Keratinocyte (primary cell): ENCODE measurements at regions not wholly inside any gene's neighbourhood (a gene's known extent, or its start where the extent isn't known, plus 50 kb on each side); places are given as distances from the start of the nearest gene placed in this dataset.

ENCODE experiments used
- DNase-seq: peaks from one replicate; pipeline ENCODE4 v3.0.0-alpha.2; 2011; ENCODE audit warnings: low read depth, missing footprints, low spot score
- FAIRE-seq: peaks from 2 replicates; lab custom pipeline; 2011; peaks lifted over from hg19 to GRCh38; lab: Jason Lieb, UNC
- H2AFZ ChIP-seq: 2 replicates; pipeline ENCODE4 v1.6.0; 2012; ENCODE audit warnings: low read length, control low read depth, inconsistent platforms; ENCODE audit not compliant: control insufficient read depth
- H3K27ac ChIP-seq: 2 replicates; pipeline ENCODE4 v1.5.1; 2011; ENCODE audit warnings: low read length; ENCODE audit not compliant: control insufficient read depth, insufficient read depth
- H3K27me3 ChIP-seq: 3 replicates; pipeline ENCODE4 v1.6.0; 2011; ENCODE audit warnings: low read length; ENCODE audit not compliant: control insufficient read depth, insufficient read depth; ENCODE audit errors: extremely low read depth
- H3K36me3 ChIP-seq, 2 experiments: 2 replicates in 1 of 2; 3 replicates in 1 of 2; pipeline ENCODE4 v1.5.1; 2011; ENCODE audit warnings: low read length in 2 of 2, mild to moderate bottlenecking in 1 of 2; ENCODE audit not compliant: control insufficient read depth in 2 of 2, insufficient read depth in 2 of 2; ENCODE audit errors: extremely low read depth in 1 of 2
- H3K4me1 ChIP-seq: 3 replicates; pipeline ENCODE4 v1.5.1; 2011; ENCODE audit warnings: low read length; ENCODE audit not compliant: control insufficient read depth, insufficient read depth; ENCODE audit errors: extremely low read depth
- H3K4me2 ChIP-seq: 3 replicates; pipeline ENCODE4 v1.6.0; 2011; ENCODE audit warnings: low read depth, low read length; ENCODE audit not compliant: control insufficient read depth, insufficient read depth; ENCODE audit errors: extremely low read depth
- H3K4me3 ChIP-seq, 3 experiments: fragments of 200-600 bp in 1 of 3; sonication (generic) in 1 of 3; 2 replicates in 2 of 3; 3 replicates in 1 of 3; pipeline ENCODE4 v1.5.1; 2011 to 2016; ENCODE audit warnings: low read length in 3 of 3, mild to moderate bottlenecking in 3 of 3, control low read depth in 2 of 3, inconsistent platforms in 1 of 3, low read depth in 1 of 3, mixed read lengths in 1 of 3, mixed run types in 1 of 3, moderate library complexity in 1 of 3; ENCODE audit not compliant: control insufficient read depth in 2 of 3, insufficient read depth in 2 of 3; ENCODE audit errors: extremely low read depth in 1 of 3
- H3K79me2 ChIP-seq: 2 replicates; pipeline ENCODE4 v1.6.0; 2012; ENCODE audit warnings: low read length; ENCODE audit not compliant: control insufficient read depth, insufficient read depth
- H3K9ac ChIP-seq: 3 replicates; pipeline ENCODE4 v1.6.0; 2011; ENCODE audit warnings: low read length; ENCODE audit not compliant: control insufficient read depth, insufficient read depth; ENCODE audit errors: extremely low read depth
- H3K9me1 ChIP-seq: 3 replicates; pipeline ENCODE4 v1.6.0; 2011; ENCODE audit warnings: low read length; ENCODE audit not compliant: control insufficient read depth, insufficient read depth; ENCODE audit errors: extremely low read depth
- H3K9me3 ChIP-seq: 2 replicates; pipeline ENCODE4 v1.5.1; 2012; ENCODE audit warnings: low read depth, low read length; ENCODE audit not compliant: control insufficient read depth
- H4K20me1 ChIP-seq: 3 replicates; pipeline ENCODE4 v1.6.0; 2011; ENCODE audit warnings: low read length; ENCODE audit not compliant: control insufficient read depth, insufficient read depth; ENCODE audit errors: extremely low read depth
- EZH2 ChIP-seq: IDR thresholded peaks from one replicate; pipeline ENCODE4 v1.6.1; 2012; ENCODE audit warnings: inconsistent platforms, mild to moderate bottlenecking, low read length, moderate library complexity
- dilution Hi-C: fragments of 300-500 bp; cut with MboI; formaldehyde crosslinking; loops from one replicate; pipeline ENCODE4 v1.7.0; 2020; ENCODE audit warnings: low sequenced_read_pairs; ENCODE audit not compliant: extremely low pct_ligation_motif_present
- TF ChIP-seq, protein P1 (sequence below), 3 experiments: IDR thresholded peaks in 1 of 3; conservative IDR thresholded peaks in 1 of 3; optimal IDR thresholded peaks in 1 of 3; 2 replicates in 2 of 3; 3 replicates in 1 of 3; pipeline versions ENCODE3 to v1.5.1; 2011; ENCODE audit warnings: low read length in 3 of 3, mild to moderate bottlenecking in 3 of 3, moderate library complexity in 2 of 3, control low read depth in 1 of 3, inconsistent platforms in 1 of 3; ENCODE audit not compliant: insufficient read depth in 2 of 3; ENCODE audit errors: extremely low read depth in 1 of 3

DNA sequence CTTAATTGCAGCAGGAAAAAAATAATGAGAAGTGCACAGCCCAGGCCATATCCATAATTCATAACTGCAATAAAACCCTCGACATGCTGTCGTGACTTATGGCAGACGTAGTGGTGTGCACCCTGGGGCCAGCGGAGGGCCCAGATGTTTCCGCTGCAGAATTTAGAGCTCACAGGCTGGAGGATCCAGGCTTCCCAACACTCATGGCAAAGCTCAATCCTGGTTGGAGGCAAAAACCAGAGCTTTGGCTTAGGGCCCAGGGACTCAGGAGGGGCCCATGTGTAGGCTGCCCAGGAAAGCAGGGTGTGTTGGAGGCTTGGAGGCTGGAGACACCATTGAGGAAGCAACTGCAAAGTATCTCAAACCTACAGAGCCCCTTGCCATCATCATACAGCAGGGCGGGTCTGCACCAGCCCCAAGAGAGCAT, 68.7 kb downstream of the SERPINA3 start:
- H3K9me3 ChIP-seq = no peaks in the 10 kb centered on the region
- no peak overlapping the region for H3K9ac ChIP-seq
- no peak overlapping the region for H2AFZ ChIP-seq
- peaks cover 7% of the 10 kb centered on the region for H3K27me3 ChIP-seq
- dilution Hi-C loops = no loop called here
- no peaks in the 10 kb centered on the region for H3K9me1 ChIP-seq
- no peak overlapping the region for H3K4me2 ChIP-seq
- no peaks in the 10 kb centered on the region for H4K20me1 ChIP-seq
- FAIRE-seq (no peak), DNase-seq (no peak)
- H3K4me3 ChIP-seq = no peak overlapping the region
- no peaks in the 10 kb centered on the region for H3K4me1 ChIP-seq
- TF ChIP-seq, protein P1, sequence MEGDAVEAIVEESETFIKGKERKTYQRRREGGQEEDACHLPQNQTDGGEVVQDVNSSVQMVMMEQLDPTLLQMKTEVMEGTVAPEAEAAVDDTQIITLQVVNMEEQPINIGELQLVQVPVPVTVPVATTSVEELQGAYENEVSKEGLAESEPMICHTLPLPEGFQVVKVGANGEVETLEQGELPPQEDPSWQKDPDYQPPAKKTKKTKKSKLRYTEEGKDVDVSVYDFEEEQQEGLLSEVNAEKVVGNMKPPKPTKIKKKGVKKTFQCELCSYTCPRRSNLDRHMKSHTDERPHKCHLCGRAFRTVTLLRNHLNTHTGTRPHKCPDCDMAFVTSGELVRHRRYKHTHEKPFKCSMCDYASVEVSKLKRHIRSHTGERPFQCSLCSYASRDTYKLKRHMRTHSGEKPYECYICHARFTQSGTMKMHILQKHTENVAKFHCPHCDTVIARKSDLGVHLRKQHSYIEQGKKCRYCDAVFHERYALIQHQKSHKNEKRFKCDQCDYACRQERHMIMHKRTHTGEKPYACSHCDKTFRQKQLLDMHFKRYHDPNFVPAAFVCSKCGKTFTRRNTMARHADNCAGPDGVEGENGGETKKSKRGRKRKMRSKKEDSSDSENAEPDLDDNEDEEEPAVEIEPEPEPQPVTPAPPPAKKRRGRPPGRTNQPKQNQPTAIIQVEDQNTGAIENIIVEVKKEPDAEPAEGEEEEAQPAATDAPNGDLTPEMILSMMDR (optimal IDR thresholded peaks at IDR 0.05 in 1 of 3, IDR thresholded peaks at IDR 0.05 in 1 of 3, conservative IDR thresholded peaks at IDR 0.05 in 1 of 3; ENCODE audit: extremely low read depth in 1 of 3, insufficient read depth in 2 of 3, low read length in 3 of 3) = no peak
- TF ChIP-seq EZH2 = no peak
- H3K79me2 ChIP-seq = no peaks in the 10 kb centered on the region
- no peaks in the 10 kb centered on the region for H3K36me3 ChIP-seq
- no peak overlapping the region for H3K27ac ChIP-seq

DNA sequence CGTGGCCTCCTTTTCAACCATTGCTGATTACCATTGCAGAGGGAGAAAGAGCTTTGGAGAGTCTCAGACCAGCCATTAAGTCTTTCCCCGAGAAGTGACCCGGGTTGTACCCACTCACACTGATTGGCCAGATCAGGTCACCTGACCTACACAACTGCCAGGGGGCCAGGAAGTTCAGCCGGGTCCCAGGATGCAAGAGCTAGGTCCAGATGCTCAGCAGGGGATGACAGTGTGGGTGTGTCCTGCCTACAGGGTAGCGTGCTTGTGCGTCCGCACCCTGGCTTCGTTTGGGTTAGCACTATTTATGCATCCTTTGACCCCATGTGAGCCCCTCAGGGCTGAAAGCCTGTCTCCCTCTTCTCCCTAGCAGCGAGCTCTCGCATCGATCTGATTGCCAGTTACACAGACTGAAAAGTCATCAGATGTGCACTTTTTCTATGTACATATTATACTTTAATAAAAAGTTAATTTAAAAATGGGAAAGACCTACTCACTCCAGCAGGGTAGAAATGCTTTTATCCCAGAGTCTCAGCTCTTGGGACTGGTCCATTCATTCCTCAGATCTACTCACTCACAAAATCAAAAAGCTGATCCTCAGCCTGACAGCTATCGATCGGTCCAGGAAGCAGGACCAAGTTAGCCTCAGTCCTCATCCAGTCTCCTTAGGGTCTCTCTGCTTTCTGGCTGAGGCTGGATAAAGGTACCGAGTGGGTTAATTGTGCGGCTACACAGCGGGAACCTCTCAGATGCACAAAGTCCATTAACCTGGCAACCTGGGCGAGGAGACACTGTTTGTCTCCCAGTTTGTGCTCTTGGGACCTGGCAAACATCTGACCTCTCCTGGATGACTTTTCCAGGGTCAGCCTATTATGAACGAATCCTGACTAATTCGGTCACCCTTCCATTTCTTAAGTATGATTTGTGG, 68.0 kb downstream of the SERPINA3 start:
- H3K9ac ChIP-seq = no peak overlapping the region
- no peak for TF ChIP-seq EZH2
- TF ChIP-seq, protein P1 (optimal IDR thresholded peaks at IDR 0.05 in 1 of 3, IDR thresholded peaks at IDR 0.05 in 1 of 3, conservative IDR thresholded peaks at IDR 0.05 in 1 of 3; ENCODE audit: extremely low read depth in 1 of 3, insufficient read depth in 2 of 3, low read length in 3 of 3) = no peak
- DNase-seq (no peak), FAIRE-seq (no peak)
- H4K20me1 ChIP-seq = no peaks in the 10 kb centered on the region
- H3K4me2 ChIP-seq = no peak overlapping the region
- H3K79me2 ChIP-seq = no peaks in the 10 kb centered on the region
- no peaks in the 10 kb centered on the region for H3K9me3 ChIP-seq
- no peak overlapping the region for H2AFZ ChIP-seq
- peaks cover 7% of the 10 kb centered on the region for H3K27me3 ChIP-seq
- H3K4me3 ChIP-seq = no peak overlapping the region
- no peaks in the 10 kb centered on the region for H3K36me3 ChIP-seq
- H3K9me1 ChIP-seq = no peaks in the 10 kb centered on the region
- dilution Hi-C loops = no loop called here
- no peak overlapping the region for H3K27ac ChIP-seq
- H3K4me1 ChIP-seq = no peaks in the 10 kb centered on the region
